ENCODE measurements at regions not wholly inside any gene's neighbourhood (a gene's known extent, or its start where the extent isn't known, plus 50 kb on each side); places are given as distances from the start of the nearest gene placed in this dataset.

- H3K36me3 ChIP-seq (ENCODE audit: control insufficient read depth, low read length), result no peaks in the 10 kb centered on the region
- no peak for TF ChIP-seq CTCF (IDR thresholded peaks at IDR 0.05; ENCODE audit: low read depth, low read length, poor library complexity, severe bottlenecking)
- no peak for TF ChIP-seq EZH2phosphoT487 (IDR thresholded peaks at IDR 0.05; ENCODE audit: borderline replicate concordance, low read length)
Measured at GRCh38 chr18:29930231-29930630, 1112.3 kb downstream of the DSC3 start.

DNA sequence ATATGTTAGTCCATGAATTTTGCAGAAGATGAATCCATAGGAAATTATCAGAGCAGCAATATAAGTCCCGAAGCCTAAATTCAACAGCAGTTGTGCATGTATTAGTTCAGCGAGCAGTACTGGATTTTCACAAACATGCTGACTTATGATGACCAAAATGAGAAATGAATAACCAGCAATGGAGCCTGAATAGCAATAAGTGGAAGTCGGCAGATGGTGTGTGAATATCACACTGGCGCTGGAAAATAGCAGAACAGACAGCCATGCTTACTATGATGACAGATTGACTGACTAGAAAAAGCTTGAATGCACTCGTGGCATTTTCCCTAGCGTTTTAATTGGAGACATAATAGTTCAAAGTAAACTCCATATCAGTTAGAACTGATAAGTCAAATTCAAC lies 1114.5 kb downstream of the DSC3 start:
- Histone ChIP-seq H3K9me3 (ENCODE audit: control insufficient read depth, insufficient read depth, low read length) (no peaks in the 10 kb centered on the region), H3K79me2 (ENCODE audit: control insufficient read depth, low read length) (no peaks in the 10 kb centered on the region), H3K36me3 (ENCODE audit: control insufficient read depth, low read length) (no peaks in the 10 kb centered on the region), H4K20me1 (ENCODE audit: control insufficient read depth, insufficient read depth, low read depth, low read length) (no peaks in the 10 kb centered on the region), H3K4me2 (ENCODE audit: low read length) (no peak overlapping the region), H3K27ac (ENCODE audit: low read depth, low read length) (no peak overlapping the region), H3K4me3 (ENCODE audit: low read length) (no peak overlapping the region), H3K27me3 (ENCODE audit: control insufficient read depth, low read length) (no peaks in the 10 kb centered on the region), H3K9me2 (replicated peaks; ENCODE audit: control insufficient read depth, low read length) (no peaks in the 10 kb centered on the region), H3F3A (ENCODE audit: control insufficient read depth, insufficient read depth) (no peaks in the 10 kb centered on the region), H3K4me1 (ENCODE audit: control insufficient read depth, low read length) (no peaks in the 10 kb centered on the region)
- TF ChIP-seq EZH2phosphoT487 (IDR thresholded peaks at IDR 0.05; ENCODE audit: borderline replicate concordance, low read length) (no peak), CTCF (IDR thresholded peaks at IDR 0.05; ENCODE audit: low read depth, low read length, poor library complexity, severe bottlenecking) (no peak)

More at GRCh38 chr18:29930231-29930630, 1112.3 kb downstream of the DSC3 start:
- H3K27ac ChIP-seq (ENCODE audit: low read depth, low read length), result no peak overlapping the region
- no peaks in the 10 kb centered on the region for H3K9me3 ChIP-seq (ENCODE audit: control insufficient read depth, insufficient read depth, low read length)
- H3K27me3 ChIP-seq (ENCODE audit: control insufficient read depth, low read length), result no peaks in the 10 kb centered on the region
- H3K79me2 ChIP-seq (ENCODE audit: control insufficient read depth, low read length), result no peaks in the 10 kb centered on the region
- no peak overlapping the region for H3K4me2 ChIP-seq (ENCODE audit: low read length)
- H3F3A ChIP-seq (ENCODE audit: control insufficient read depth, insufficient read depth), result no peaks in the 10 kb centered on the region
- no peaks in the 10 kb centered on the region for H3K9me2 ChIP-seq (replicated peaks; ENCODE audit: control insufficient read depth, low read length)
- no peak overlapping the region for H3K4me3 ChIP-seq (ENCODE audit: low read length)
- H4K20me1 ChIP-seq (ENCODE audit: control insufficient read depth, insufficient read depth, low read depth, low read length), result no peaks in the 10 kb centered on the region
- no peaks in the 10 kb centered on the region for H3K4me1 ChIP-seq (ENCODE audit: control insufficient read depth, low read length)

- Histone ChIP-seq H3K4me3 (ENCODE audit: low read length) (no peak overlapping the region), H3K4me1 (ENCODE audit: control insufficient read depth, low read length) (no peaks in the 10 kb centered on the region), H3K4me2 (ENCODE audit: low read length) (no peak overlapping the region), H3K79me2 (ENCODE audit: control insufficient read depth, low read length) (no peaks in the 10 kb centered on the region), H4K20me1 (ENCODE audit: control insufficient read depth, insufficient read depth, low read depth, low read length) (no peaks in the 10 kb centered on the region), H3K27me3 (ENCODE audit: control insufficient read depth, low read length) (no peaks in the 10 kb centered on the region), H3K36me3 (ENCODE audit: control insufficient read depth, low read length) (no peaks in the 10 kb centered on the region), H3K9me2 (replicated peaks; ENCODE audit: control insufficient read depth, low read length) (no peaks in the 10 kb centered on the region), H3K9me3 (ENCODE audit: control insufficient read depth, insufficient read depth, low read length) (no peaks in the 10 kb centered on the region), H3F3A (ENCODE audit: control insufficient read depth, insufficient read depth) (no peaks in the 10 kb centered on the region), H3K27ac (ENCODE audit: low read depth, low read length) (no peak overlapping the region)
- TF ChIP-seq EZH2phosphoT487 (IDR thresholded peaks at IDR 0.05; ENCODE audit: borderline replicate concordance, low read length) (no peak), CTCF (IDR thresholded peaks at IDR 0.05; ENCODE audit: low read depth, low read length, poor library complexity, severe bottlenecking) (no peak)
Measured at GRCh38 chr18:29925566-29925965, 1117.0 kb downstream of the DSC3 start.

DNA sequence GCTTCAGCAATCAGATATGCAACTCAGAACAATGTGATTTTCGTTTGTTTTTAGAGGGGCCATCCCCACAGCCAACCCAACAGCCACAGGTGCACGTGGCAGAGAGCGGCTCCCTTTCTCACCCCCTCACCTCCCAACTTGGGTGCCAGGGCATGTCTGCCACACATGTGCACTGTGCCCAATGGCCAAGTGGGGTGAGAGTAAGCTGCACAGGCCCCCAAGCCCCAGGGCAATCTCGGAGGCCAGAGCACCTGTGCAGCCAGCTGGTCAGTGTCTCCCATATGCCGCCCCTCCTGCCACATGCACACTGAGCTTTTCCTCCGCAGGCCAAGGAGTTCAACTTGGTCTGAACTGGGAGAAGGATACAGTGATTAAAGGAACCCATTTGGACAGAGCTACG lies 1130.2 kb downstream of the DSC3 start:
- no peaks in the 10 kb centered on the region for H4K20me1 ChIP-seq (ENCODE audit: control insufficient read depth, insufficient read depth, low read depth, low read length)
- no peak overlapping the region for H3K4me3 ChIP-seq (ENCODE audit: low read length)
- no peaks in the 10 kb centered on the region for H3F3A ChIP-seq (ENCODE audit: control insufficient read depth, insufficient read depth)
- no peaks in the 10 kb centered on the region for H3K36me3 ChIP-seq (ENCODE audit: control insufficient read depth, low read length)
- no peaks in the 10 kb centered on the region for H3K9me3 ChIP-seq (ENCODE audit: control insufficient read depth, insufficient read depth, low read length)
- H3K79me2 ChIP-seq (ENCODE audit: control insufficient read depth, low read length), result no peaks in the 10 kb centered on the region
- no peak for TF ChIP-seq CTCF (IDR thresholded peaks at IDR 0.05; ENCODE audit: low read depth, low read length, poor library complexity, severe bottlenecking)
- no peak for TF ChIP-seq EZH2phosphoT487 (IDR thresholded peaks at IDR 0.05; ENCODE audit: borderline replicate concordance, low read length)
- no peak overlapping the region for H3K27ac ChIP-seq (ENCODE audit: low read depth, low read length)
- H3K4me2 ChIP-seq (ENCODE audit: low read length), result no peak overlapping the region
- no peaks in the 10 kb centered on the region for H3K4me1 ChIP-seq (ENCODE audit: control insufficient read depth, low read length)
- H3K9me2 ChIP-seq (replicated peaks; ENCODE audit: control insufficient read depth, low read length), result no peaks in the 10 kb centered on the region
- no peaks in the 10 kb centered on the region for H3K27me3 ChIP-seq (ENCODE audit: control insufficient read depth, low read length)

Data from DOHH2 (cell line).